Fibroblast of villous mesenchyme (primary cell): ENCODE measurements at regions not wholly inside any gene's neighbourhood (a gene's known extent, or its start where the extent isn't known, plus 50 kb on each side); places are given as distances from the start of the nearest gene placed in this dataset.

Experiments used
- DNase-seq: peaks from one replicate; pipeline ENCODE4 v3.0.0-alpha.2; 2010; ENCODE audit warnings: low read depth
- H3K4me3 ChIP-seq: 2 replicates; pipeline ENCODE4 v1.5.1; 2011; ENCODE audit warnings: low read depth, mild to moderate bottlenecking, low read length
- TF ChIP-seq, protein P1 (sequence below): IDR thresholded peaks from 2 replicates; pipeline ENCODE4 v1.5.1; 2012; ENCODE audit warnings: low read depth, mild to moderate bottlenecking, low read length; ENCODE audit not compliant: insufficient read depth

DNA sequence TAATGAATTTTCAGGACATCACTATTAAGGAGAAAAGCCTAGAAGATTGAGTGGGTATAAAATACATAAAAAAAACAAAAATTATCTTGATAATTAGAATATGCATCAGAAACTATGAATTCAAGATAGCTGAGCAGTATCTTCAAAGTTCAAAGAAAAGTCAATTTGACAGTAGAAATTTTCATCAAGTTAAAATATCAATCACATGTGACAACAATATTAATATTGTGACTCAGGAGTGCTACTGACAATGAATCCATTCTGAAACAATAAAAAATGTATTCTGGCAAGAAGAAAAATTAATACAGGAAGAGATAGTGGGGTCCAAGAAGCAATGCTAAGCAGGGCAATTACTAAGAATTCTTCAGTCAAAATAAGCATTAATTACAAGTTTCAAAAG, 151.9 kb upstream of the GLRA2 start:
- DNase-seq: no peak
- H3K4me3 ChIP-seq: no peak overlapping the region
- TF ChIP-seq, protein P1, sequence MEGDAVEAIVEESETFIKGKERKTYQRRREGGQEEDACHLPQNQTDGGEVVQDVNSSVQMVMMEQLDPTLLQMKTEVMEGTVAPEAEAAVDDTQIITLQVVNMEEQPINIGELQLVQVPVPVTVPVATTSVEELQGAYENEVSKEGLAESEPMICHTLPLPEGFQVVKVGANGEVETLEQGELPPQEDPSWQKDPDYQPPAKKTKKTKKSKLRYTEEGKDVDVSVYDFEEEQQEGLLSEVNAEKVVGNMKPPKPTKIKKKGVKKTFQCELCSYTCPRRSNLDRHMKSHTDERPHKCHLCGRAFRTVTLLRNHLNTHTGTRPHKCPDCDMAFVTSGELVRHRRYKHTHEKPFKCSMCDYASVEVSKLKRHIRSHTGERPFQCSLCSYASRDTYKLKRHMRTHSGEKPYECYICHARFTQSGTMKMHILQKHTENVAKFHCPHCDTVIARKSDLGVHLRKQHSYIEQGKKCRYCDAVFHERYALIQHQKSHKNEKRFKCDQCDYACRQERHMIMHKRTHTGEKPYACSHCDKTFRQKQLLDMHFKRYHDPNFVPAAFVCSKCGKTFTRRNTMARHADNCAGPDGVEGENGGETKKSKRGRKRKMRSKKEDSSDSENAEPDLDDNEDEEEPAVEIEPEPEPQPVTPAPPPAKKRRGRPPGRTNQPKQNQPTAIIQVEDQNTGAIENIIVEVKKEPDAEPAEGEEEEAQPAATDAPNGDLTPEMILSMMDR: no peak

DNA sequence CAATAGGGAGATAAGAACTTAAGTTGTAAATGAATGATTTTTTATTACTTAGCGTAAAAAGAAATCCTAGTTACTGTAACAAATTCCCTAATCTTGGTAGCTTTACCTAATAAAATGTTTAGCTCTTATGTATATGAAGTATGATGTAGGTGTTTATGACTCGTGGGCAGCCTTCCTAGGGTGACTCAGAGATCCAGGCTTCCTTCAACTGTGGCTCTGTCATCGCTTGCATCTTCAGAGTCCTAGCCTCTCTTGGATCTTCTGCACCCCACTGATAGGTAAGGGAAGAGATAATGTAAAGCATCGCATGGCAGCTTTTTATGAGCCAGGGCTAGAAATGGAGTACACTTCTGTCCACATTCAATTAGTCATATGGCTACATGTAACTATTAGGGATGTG, 165.6 kb upstream of the GLRA2 start:
- no peak overlapping the region for H3K4me3 ChIP-seq
- TF ChIP-seq, protein P1: no peak
- no peak for DNase-seq

DNA sequence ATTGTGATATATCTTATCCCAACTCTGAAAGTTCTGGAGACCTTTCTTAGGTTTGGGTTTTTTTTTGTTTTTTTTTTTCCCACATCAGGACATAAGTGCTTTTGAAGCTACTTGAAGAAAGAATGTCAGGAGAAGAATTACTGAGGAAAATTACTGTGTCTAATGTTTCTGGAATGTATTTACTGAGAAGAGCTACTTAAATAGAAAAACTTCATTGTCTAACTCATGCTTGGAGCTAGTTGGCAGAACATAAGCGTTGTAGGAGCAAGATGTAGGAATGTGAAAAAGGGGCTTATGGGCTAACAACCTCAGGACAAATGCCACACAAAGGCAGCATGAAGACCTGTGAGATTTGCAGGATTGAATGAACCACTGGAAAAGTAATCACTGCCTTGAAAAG, 166.6 kb upstream of the GLRA2 start:
- TF ChIP-seq, protein P1: no peak
- no peak overlapping the region for H3K4me3 ChIP-seq
- DNase-seq: peak; percentile 35

DNA sequence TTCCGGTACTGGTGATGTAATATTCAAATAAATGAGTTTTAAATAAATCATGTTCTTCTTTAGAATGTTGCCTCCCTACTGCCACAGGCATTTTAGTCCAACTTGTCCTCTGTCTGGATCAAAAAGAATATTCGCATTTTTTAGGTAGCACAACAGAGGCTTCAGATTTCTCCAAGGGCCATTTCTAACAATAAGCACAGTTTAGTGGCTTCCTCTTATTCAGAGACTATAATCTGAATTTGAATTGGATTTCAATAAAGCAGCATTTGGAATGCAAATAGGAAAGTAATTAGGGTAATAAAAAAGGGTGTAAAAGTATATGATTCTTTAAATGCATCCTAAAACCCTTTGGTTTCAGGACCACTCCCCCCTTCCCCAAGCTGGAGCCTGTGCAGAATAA, 167.9 kb upstream of the GLRA2 start:
- H3K4me3 ChIP-seq: no peak overlapping the region
- TF ChIP-seq, protein P1: no peak
- no peak for DNase-seq

DNA sequence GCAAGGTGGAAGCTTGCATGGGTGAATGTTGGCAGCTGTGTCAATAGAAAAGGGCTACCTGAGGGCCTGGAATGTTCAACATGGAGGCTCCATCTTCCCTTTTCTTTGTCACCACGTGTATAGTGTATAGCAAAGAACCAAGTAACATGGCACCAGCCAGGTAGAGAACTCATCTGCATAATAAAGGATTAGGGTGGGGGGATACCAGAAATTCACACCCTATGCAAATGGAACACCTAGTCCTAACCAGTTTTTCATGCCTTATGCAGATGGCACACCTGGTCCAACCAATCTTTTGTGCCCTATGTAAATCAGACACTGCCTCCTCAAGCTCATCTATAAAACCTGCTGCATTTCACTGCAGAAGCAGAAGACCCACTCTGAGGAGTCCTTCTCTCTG, 169.6 kb upstream of the GLRA2 start:
- no peak for DNase-seq
- H3K4me3 ChIP-seq: no peak overlapping the region
- TF ChIP-seq, protein P1: no peak

DNA sequence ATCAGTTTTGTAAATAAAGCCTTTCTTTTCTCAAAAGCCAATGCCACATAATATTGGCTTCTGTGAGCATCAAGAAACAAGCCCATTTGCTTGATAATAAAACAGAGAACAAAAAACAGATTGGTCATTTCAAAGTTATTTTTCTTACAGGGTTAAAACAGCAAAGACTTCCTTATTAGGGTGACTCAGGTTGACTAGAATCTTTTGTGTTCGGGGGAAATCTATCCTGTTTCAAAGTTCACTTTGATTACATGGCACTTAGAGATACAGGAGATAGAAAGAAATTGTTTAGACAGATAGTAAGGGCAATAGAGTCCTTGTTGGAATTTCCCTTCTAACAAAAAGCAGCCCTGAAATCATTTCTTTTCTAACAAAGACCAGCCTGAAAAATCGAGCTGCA, 170.0 kb upstream of the GLRA2 start:
- no peak for DNase-seq
- TF ChIP-seq, protein P1: no peak
- H3K4me3 ChIP-seq: no peak overlapping the region

DNA sequence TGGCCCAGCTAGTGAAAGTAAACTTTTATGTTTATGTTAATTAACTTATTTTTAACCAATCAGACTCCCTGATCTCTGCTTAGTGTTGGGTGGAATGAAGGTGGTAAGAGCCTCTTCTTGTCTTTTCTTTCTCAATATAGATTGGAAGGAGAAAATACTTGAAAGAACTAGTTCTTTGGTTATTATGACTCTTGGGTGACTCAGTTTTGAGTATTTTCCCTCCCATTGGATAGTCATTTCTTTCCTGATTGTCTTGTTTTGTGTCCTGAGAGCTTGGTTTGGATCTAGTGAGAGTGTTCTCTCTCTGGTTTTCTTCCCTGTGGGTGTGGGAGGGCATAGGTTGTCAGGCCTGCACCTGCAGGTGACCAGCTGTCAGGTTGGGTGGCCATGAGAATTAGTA, 172.0 kb upstream of the GLRA2 start:
- no peak for DNase-seq
- H3K4me3 ChIP-seq: no peak overlapping the region
- TF ChIP-seq, protein P1: no peak
